Dermis microvascular lymphatic vessel endothelial cell (primary cell): ENCODE measurements at regions not wholly inside any gene's neighbourhood (a gene's known extent, or its start where the extent isn't known, plus 50 kb on each side); places are given as distances from the start of the nearest gene placed in this dataset.
A peak's percentile ranks its signal among the peaks of the same experiment; 100 is the strongest.
"Not testable (repeated sequence)": the region's sequence is repeated elsewhere in the genome, so short reads cannot be mapped to it uniquely, and the experiment has no call there.

ENCODE experiments used
- DNase-seq, 2 donors: peaks; one replicate each; pipeline versions ENCODE4 v3.0.0 to v3.0.0-alpha.2; 2010; ENCODE audit warnings: low read depth in 2 of 2

GRCh38 chr3:522888-523287 is 326.3 kb downstream of the CHL1 start:
- DNase-seq: no peak

DNA sequence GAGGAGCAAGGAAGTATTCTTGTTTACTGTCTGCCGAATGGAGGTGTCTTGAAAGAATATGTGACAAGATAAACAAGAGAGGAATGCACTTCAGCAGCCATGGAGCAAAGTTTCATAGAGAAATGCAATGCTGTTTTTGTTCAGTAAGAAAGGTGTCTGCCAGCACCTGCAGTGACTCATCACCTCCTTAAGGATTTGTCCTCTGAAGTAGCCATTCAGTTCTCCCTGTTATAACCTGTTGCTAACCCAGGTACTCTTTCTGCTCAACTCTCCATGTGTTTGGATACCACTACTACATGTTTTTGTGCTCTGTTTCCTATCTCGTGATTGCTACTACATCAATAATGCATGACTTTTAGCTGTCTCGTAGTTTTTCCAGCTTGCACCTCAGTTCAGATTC is 328.9 kb downstream of the CHL1 start:
- no peak for DNase-seq

DNA sequence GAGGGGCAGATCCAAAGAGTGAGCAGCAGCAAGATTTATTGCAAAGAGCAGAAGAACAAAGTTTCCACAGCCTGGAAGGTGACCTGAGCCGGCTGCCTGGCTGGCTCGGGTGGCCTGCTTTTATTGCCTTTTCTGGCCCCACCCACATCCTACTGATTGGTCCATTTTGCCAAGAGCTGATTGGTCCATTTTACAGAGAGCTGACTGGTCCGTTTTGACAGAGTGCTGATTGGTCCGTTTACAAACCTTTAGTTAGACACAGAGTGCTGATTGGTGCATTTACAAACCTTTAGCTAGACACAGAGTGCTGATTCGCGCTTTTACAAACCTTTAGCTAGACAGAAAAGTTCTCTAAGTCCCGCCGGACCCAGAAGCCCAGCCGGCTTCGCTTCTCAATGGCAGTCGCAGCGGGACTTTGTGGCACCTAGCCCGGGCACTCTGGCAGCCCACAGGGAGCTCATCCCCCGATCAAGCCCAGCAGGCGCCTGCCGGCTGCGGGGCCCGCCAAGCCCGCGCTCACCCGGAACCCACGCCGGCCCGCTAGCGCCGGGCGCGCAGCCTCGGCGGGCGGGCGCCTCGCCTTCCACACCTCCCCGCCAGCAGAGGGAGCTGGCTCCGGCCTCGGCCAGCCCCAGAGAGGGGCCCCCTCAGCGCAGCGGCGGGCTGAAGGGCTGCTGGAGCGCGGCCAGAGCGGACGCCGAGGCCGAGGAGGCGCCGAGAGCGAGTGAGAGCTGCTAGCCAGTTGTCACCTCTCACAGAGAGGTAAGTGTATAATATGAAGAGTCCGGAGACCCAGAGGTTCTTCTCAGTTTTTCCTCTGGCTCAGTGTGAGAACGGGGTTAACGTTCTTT is 339.2 kb downstream of the CHL1 start:
- no peak for DNase-seq

GRCh38 chr3:536417-536813 is 339.9 kb downstream of the CHL1 start:
- no peak for DNase-seq

DNA sequence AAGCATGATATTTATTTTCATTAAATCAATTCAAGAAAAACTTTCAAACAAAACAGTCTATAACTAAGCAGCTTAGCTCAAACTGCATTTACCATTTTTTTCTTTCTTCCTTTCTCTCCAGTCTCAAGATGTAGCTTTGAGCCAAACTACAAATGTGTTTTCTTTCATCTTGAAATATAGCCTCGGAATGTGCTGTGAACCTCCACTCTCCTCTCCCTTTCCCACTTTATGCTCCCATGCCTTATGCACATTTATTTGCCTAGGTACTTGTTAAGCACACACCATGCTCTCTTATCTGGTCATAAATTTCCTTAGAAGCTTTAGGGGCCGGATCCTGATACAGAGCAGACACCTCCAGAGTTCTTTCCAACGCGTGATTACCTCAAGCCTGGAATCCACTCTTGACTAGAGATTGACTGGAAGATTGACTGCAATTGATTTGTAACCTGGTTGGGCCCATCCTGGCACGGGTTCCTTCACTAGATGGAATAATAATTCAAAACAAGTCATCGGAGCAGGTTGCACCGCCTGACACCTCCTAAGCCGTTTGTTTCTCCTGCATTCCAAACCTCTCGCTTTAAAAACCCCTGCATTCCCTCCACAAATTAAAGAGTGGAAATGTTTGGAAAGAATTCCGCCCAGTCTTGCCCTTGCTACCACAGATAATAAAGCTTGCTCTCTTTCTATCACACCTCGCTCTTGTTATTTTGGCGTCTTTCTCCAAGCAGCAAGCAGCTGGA is 344.7 kb downstream of the CHL1 start:
- no peak for DNase-seq

- no peak for DNase-seq
Measured at GRCh38 chr3:542021-542420, 345.5 kb downstream of the CHL1 start.

DNA sequence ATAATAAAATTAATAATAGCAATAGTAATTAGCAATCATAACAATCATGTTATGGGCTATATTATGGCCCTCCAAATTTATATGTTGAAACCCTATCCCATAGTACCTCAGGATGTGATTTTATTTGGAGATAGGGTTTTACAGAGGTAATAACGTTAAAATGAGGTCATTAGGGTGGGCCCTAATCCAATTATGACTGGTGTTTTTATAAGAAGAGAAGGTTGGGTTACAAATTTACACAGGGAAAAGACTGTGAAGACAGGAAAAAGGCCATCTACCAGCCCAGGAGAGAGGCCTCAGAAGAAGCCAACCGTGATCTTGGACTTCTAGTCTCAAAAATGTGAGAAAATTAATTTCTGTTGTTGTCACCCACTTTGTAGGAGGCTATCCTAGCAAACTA is 353.1 kb downstream of the CHL1 start:
- no peak for DNase-seq

DNA sequence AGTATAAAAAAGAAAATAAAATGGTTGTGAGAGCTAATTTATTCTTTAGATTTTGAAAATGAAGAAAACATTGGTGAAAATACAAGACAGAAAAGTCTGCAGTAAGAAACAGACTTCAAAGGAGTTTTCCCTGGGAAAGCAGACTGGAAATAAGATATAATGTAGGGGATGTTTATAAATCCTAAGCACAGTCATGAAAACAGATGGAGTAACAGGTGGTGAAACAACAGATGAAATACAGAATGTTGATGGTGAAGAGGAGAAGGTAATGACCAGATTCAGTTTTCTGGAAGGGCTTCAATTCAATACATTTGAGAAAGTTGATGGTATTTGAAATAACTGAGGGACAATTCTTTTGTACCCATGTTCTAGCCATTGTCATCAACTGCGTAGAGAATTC is 353.9 kb downstream of the CHL1 start:
- DNase-seq: no peak

GRCh38 chr3:557972-558371 is 361.4 kb downstream of the CHL1 start:
- no peak for DNase-seq

DNA sequence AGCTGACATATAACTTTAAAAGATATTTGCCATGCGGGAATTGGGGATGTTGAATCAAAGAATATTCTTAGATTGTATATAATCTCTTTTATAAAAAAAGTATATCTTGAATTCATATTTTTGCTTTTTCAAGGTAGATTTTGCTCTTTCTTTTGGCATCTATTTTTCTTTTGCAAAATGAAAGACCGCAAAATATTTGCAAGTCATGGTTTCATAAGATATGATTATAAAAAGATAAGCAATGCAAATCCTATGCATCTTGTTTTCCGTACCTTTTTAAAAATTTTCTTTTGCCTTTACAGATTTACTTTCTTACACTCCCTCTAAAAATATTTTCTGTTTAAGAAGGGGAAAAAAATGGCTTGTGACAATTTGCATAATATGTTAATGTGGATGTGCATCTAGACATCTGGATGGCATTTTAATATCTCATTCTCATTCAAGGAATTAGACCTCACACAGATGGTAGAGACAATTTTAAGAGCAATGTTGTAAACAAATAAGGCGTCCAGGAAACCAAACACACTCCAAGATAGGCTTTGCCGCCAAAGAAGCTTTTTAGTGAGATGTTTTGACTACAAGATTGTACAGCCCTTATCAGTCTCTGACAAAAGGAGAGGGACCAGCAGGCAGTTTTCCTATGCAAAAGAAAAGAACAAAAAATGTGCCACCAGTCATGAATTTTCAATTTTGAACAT is 371.1 kb downstream of the CHL1 start:
- no peak for DNase-seq

DNA sequence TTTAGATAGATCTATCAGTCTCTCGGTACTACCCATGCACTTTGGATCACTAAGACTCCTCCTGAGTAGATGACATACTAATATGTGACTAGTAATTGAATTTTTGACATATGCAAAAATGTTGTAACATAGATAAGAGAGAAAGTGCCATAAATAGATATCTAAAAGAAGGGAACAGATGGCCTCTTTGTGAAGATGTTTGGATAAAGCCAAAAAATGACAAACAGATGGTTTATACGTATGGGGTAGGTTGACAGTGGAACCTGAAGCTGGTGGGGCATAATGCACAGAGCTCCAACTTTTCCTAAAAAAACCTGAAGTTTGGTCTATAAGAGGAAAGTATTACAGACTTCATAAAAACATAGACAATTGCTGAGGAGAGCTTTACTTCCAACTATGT is 383.0 kb downstream of the CHL1 start:
- not testable (repeated sequence) for DNase-seq

DNA sequence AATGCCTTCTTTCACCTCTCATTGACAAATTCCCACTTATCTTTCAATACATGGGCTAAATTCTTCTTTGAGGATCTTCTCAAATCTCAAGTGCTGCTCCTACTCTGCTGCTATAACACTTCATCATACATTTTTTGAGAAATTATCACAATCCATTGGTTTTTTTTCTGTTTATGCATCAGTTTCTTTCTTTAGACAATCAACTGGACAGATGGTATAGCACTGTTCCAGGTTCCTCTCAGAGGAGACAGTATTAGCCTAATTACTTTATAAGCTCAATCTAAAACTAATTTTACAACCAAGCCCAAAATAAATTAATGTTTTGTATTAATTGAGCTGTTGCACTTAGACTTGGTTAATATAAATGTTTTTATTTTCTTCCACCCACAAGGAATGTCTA is 392.5 kb downstream of the CHL1 start:
- not testable (repeated sequence) for DNase-seq

DNA sequence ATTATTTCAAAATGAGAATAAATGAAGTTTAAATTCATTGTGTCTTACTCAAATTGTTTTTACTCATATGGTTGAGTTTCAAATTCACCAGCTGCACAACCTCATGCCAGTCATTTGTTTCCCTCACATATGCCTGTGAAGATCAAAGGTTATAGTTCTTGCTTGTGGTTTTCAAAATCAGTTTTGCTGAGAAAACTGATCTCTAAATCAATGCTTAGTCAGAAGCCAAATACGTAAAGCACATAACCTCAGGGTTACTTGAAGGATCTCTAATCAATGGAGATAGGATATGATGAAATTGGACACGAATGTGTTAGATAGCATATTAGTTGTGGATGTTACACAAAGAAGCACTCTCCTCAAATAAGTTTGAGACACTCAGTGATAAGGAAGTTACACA is 400.7 kb downstream of the CHL1 start:
- not testable (repeated sequence) for DNase-seq

- not testable (repeated sequence) for DNase-seq
Measured at GRCh38 chr3:597746-598145, 401.2 kb downstream of the CHL1 start.

DNA sequence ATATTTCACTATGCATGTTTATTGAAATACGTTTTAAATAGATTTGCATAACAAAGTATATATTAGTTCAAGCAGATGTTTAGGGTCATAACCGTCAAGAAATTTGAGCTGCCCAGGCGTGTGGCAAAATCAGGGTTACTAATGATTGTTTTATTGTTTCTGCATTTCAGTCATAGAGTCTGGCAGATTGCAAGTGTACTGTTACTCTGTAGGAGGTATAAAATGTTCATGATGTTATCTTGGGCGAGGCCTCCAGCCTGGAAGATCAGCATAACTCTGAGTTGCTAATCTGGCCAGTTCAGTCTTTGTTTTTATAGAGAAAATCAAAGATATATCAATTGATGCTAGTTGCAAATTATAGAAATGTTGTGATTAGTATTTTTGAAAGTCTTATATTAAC is 410.9 kb downstream of the CHL1 start:
- not testable (repeated sequence) for DNase-seq

GRCh38 chr3:621714-622113 is 425.2 kb downstream of the CHL1 start:
- DNase-seq: no peak

DNA sequence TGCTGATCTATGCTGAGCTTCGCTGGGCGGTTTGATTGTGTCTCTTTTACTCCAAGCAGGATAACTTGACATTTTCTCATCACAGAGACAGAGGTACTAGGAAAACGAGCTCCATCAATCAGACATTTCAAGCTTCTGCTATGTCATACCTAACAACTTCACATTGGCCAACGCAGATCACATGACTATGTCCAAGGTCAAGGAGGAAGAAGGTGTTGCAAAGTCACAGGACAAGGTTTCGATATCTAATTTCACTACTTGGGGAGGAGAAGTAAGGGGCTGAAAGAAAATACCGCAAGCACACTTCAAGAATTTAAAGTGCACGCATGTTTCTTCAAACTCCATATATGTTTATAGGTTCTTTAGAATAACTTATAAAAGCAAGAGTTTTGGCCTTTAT is 425.8 kb downstream of the CHL1 start:
- DNase-seq: no peak

- DNase-seq: no peak
Measured at GRCh38 chr3:623914-624545, 427.5 kb downstream of the CHL1 start.

DNA sequence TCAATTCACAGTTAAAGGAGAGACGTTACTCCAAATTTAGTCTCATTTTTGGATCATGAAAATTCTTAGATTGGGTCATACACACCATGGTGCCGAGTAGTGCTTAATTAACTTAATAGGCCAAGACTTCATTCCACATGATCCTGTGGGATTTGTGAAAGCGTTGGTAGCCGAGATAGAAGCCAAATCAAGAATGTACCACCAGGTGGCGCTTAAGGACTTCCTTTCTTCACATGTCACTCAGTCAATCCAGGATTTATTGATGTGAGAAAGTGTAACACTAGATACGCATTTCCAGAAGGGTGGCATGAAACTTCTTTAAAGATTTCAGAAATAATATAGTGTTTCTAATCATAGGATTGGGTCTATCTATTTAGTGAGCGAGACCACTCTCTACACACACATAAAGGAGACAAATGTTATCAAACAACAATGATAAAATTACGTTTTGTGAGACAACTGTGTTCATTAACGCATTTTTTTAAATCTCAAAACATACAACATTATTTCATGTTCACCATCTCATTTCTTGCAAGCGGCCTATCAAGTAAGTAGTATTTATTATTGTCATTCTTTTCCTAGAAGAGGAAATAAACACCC is 436.1 kb downstream of the CHL1 start:
- peak; percentile 32 to 56 for DNase-seq

DNA sequence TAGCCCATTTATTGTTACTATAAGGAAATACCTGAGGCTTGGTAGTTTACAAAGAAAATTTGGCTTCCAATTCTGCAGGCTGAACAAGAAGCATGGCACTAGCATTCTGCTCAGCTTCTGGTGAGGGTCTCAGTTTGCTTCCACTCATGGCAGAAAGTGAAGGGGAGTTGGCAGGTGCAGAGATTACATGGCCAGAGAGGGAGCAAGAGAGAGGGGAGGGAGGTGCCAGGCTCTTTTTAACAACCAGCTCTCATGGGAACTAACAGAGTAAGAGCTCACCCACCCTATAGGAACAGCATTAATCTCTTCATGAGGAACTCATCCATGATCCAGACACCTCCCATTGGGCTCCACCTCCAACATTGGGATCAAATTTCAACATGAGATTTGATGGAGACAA is 437.9 kb downstream of the CHL1 start:
- DNase-seq: no peak

- DNase-seq: no peak
Measured at GRCh38 chr3:635393-635792, 438.8 kb downstream of the CHL1 start.

- no peak for DNase-seq
Measured at GRCh38 chr3:643376-643775, 446.8 kb downstream of the CHL1 start.
